Cardiac fibroblast (primary cell): ENCODE measurements at regions not wholly inside any gene's neighbourhood (a gene's known extent, or its start where the extent isn't known, plus 50 kb on each side); places are given as distances from the start of the nearest gene placed in this dataset.

Experiments used
- DNase-seq, 2 donors: peaks; one replicate each; pipeline versions ENCODE4 v3.0.0 to v3.0.0-alpha.2; 2010; ENCODE audit warnings: low read depth in 2 of 2
- H3K4me3 ChIP-seq, 2 donors: replicated peaks in 1 of 2; 1 replicate in 1 of 2; 2 replicates in 1 of 2; pipeline ENCODE4 v1.5.1; 2011; ENCODE audit warnings: low read depth in 2 of 2, low read length in 2 of 2, mild to moderate bottlenecking in 2 of 2, moderate library complexity in 1 of 2
- CTCF ChIP-seq: IDR thresholded peaks from one replicate; pipeline ENCODE4 v1.5.1; 2011; ENCODE audit warnings: low read depth, mild to moderate bottlenecking, low read length, inconsistent platforms

GRCh38 chr10:92763634-92764155 lies 73.9 kb downstream of the HHEX start:
- TF ChIP-seq CTCF: no peak
- no peak for DNase-seq
- no peak overlapping the region for H3K4me3 ChIP-seq

- H3K4me3 ChIP-seq: no peak overlapping the region
- no peak for DNase-seq
- TF ChIP-seq CTCF: no peak
Observed at GRCh38 chr10:92766451-92766850, 76.7 kb downstream of the HHEX start.

- no peak for TF ChIP-seq CTCF
- H3K4me3 ChIP-seq: no peak overlapping the region
- DNase-seq: no peak
Observed at GRCh38 chr10:92768104-92768503, 78.3 kb downstream of the HHEX start.

GRCh38 chr10:92773776-92774175 lies 74.5 kb upstream of the EXOC6 start:
- TF ChIP-seq CTCF: no peak
- H3K4me3 ChIP-seq: no peak overlapping the region
- DNase-seq: peak; percentile 19 to 58

GRCh38 chr10:92778091-92778490 lies 70.2 kb upstream of the EXOC6 start:
- DNase-seq: peak; percentile 20 to 61
- no peak overlapping the region for H3K4me3 ChIP-seq
- TF ChIP-seq CTCF: no peak

GRCh38 chr10:92785118-92785517 lies 63.2 kb upstream of the EXOC6 start:
- no peak for TF ChIP-seq CTCF
- DNase-seq: no peak
- no peak overlapping the region for H3K4me3 ChIP-seq

GRCh38 chr10:92787557-92788152 lies 60.7 kb upstream of the EXOC6 start:
- no peak for TF ChIP-seq CTCF

More at GRCh38 chr10:92787557-92788152, 60.7 kb upstream of the EXOC6 start:
- no peak for DNase-seq
- H3K4me3 ChIP-seq: no peak overlapping the region
